ENCODE measurements at regions not wholly inside any gene's neighbourhood (a gene's known extent, or its start where the extent isn't known, plus 50 kb on each side); places are given as distances from the start of the nearest gene placed in this dataset.
A peak's percentile ranks its signal among the peaks of the same experiment; 100 is the strongest.

DNA sequence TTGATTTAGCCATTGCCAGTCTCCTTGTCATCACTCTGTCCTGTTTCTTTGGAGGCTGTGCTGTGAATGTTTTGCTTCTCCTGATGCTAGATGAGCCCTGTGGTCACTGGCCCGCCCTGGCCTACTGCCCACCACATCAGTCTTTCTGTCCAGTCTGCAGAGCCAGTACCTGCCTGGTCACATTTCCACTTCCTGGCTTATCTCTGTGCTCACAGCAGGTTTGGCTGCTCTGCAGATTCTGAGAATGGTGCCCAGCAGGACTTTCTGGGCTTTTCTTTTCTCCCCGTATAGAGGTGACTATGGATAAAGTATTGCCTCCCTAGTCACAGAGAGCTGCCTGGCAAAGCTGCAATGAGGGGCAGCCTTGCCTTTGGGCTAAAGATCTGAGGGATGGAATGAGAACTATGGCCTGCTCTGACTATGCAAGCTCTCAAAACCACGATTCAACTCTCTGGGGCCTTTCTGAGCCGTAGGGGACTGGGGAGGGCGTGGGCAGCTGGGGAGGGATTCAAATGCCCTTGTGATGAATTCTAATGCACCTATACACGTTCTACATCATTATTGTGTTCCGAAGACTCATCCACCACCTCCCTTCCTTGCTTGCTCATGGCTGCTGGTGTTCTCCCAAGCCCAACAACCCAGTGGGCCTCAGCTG lies 410.4 kb upstream of the NPVF start:
- no peak for DNase-seq

DNA sequence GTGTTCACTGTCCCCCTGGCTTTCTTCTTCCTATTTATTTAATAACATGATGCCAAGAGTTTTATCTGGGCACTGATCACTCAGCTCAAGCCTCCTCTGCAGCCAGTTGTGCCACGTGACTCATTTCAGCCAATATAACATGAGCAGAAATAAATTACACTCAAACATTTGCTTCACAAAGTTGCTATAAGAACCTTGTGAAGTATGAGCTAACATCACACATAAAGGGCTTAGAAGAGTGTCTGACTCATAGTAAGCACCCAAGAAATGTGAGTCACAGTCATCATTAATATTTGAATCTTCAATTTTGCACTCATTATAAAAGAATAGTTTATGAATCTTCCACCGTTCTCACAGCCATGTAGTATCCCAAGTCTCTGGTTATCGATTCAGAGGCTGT lies 414.6 kb upstream of the NPVF start:
- no peak for DNase-seq

DNA sequence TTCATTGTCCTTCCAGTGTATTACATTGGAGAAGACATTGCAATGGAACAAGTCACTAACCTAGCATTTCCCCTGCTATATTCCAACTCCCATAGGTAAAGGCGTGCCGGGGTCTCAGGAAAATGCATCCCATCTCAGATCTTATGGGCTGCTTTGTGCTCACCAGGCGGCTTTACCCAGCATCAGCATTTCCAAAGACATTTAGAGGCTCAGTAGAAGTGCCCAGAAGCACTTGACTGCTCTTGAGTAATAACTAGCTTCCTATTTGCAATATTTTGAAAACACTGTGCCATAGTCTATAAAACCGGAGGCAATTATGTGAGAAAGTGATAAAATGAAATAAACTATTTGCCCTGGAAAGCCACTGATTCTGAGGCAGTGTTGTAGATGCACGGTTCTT lies 415.0 kb upstream of the NPVF start:
- peak; percentile 88 for DNase-seq

DNA sequence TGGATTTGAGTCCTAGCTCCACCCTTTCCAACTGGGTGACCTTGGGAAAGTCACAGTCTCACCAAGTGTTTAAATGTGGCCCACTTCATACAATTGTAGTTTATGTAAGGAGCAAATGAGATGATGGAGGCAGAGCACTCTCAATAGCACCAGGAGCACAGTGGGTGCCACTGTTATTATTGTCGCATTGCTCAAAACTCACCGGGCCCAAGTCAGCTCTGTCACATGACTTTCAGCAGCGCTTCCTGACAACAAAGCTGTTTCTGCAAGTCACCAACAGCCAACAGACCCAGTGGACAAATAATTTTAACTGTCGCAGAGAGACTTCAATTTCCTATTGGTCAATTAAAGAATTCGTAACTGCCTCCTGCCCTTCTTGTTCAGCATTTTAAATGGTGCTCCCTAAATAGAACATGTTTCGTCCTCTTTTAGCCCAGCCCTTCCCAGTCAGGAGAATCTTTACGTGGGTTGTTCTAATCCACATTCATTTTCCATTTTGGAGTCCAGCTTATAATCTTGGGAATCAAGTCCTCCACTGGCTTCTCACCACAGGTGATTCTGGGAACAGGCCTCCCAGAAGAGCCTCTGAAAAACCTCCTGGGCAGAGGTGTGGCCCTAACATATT lies 415.6 kb upstream of the NPVF start:
- DNase-seq = peak; percentile 97

DNA sequence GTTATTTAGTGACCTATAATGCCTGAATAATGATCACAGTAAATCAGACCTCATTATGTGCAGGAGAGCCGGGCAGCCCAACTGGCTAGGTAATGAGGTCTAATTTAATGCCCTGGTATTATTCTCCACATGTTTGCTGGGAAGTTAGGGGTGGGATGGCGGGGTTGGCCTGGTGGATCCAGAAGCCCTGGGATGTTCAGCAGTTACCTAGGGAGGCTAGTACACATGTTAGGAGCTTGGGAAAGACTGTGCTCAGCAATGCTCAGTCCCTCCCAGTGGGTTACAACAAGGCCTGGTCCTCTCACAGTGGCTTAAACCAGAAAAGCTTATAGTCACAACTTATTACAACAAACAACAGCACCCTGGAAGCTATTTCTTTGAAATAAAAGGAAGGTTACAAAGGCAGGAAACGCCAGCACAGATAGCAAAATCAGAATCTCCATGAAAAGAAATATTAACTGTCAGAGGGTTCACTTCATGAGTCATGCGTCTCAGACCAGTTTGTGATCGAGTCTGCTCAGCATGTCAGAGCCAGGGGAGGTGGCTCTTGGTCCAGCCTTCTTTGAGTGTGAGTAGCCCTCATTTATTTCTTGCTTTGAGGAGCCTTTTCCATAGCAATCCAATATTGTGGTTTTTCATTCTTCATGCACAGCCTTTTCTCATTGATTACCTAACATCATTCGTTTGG lies 418.6 kb upstream of the NPVF start:
- no peak for DNase-seq

DNA sequence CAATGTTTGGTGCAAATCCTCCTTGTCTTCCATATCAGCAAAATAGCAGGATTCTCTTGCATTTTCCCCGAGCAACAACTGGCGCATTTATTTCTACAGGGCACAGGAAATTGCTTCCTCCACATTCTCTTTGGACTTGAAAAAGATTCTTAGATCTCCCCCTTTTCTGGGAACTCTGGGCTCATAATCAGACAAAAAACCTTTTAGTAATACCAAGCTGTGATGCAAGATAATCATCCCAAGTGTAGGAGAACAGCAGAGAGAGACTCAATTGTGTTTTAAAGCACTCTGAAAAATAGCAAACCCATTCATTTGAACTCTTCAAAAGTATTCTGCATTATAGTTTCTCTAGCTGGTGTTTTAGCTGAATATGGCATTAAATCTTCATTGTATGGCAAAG lies 419.6 kb upstream of the NPVF start:
- no peak for DNase-seq

DNA sequence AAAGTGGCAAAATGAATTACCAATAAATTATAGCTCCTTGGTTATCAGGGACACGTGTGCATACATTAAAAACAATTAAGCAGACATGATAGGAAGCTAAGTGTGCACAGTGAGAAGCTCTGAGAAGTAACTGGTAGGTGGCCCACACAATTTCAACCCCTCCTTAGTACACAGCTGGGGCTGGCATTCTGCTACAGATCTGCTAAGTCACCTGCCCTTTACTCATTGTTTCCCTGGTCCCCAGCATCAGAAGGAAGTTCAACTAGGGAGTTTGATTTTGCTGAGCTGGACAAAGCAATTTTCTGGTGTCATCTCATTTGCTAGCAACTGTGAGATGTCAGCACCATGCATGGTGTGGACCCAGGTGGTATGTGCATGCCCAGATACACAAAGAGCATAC lies 424.1 kb upstream of the NPVF start:
- peak; percentile 58 for DNase-seq

DNA sequence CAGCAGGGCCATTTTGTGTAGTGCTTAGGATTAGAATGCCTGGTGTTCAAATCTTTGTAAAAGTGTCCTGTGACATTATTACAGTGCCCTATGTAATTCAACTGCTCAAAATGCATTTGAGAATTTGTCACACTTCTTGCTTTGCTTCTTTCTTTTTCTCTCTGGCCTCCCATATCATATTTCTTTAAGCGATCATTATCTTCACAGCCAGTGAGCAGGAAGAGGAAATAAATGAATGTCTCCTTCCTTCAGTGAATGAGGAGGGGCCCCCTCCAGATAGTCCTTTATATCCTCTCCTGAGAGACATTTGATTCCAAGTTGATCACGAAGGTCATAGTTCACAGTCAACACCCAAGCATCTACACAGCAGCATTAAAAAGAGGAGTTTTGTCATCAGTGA lies 425.1 kb upstream of the NPVF start:
- peak; percentile 62 for DNase-seq

DNA sequence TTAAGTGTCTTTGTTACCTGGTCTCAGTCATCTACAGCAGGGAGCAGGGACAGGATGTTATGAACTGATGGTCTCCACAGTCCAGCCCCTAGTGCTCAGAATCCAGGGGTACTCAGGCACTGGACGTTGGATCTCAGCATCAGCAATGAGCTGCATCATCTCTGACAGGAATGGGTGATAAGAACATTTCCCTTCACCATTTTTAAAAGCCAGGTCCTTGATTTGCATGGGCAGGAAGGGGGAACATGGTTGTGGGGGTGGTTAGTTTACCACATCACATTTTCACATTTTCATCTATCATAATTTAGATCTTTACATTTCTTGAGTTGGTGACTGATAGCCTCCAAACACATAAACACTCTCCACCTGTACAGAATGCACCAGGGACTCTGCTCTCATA lies 427.8 kb upstream of the NPVF start:
- DNase-seq = no peak

DNA sequence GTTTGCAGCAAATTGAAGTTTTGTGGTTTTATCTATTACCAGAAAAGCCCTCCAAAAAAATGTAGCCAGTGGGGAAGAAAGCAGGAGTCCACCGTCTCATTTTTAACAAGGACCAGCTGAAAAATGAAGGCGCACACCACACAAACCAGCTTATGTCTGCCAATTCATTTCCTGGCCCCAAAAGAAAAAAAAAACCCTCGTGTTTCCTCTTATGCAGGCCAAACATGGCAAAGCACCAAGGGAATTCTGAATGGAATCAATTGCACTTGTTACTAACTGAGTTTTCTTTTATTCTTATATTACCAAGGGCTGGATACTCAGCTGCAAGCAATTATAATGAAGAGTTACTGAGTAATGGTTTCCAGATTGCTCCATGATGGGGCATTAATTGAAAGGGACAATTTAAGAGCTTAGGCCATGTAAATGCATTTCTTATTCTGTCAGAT lies 428.3 kb upstream of the NPVF start:
- peak; percentile 17 for DNase-seq

DNA sequence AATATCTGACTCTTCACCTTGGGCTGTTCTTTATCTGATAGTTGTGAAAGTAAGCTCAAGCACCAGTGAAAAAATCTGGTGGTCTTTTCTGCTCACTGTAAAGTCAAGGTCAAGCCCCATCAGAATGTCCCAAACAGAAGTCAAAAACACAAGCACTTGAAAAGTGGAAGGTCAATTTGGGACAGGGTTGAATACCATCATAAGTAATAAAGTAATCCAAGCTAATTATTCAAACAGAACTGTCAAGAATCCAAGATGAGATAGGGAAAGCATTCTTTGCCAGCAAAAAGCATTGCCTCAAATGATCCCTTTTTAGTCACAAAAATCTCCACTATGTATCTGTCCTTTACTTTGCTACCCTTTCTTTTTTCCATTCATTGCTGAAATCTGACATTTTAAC lies 430.1 kb upstream of the NPVF start:
- no peak for DNase-seq

DNA sequence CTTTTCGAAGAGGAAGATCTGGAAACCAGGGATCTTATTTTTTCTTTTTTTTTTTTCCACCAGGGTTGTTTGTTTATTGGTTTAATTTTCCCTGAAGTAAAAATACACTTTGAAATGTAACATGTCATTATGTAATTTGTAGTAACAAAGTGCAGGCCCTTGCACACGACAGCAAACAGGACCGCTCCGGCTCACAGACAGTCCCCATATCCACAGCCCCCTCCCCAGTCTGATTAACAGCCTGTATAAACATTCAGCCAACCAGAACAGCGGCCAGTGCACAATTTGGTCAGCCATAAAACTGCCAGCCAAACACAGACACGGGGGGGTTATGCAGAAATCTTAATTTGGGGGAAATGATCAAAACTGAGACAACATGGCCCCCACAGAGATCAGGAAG lies 431.6 kb upstream of the NPVF start:
- no peak for DNase-seq

DNA sequence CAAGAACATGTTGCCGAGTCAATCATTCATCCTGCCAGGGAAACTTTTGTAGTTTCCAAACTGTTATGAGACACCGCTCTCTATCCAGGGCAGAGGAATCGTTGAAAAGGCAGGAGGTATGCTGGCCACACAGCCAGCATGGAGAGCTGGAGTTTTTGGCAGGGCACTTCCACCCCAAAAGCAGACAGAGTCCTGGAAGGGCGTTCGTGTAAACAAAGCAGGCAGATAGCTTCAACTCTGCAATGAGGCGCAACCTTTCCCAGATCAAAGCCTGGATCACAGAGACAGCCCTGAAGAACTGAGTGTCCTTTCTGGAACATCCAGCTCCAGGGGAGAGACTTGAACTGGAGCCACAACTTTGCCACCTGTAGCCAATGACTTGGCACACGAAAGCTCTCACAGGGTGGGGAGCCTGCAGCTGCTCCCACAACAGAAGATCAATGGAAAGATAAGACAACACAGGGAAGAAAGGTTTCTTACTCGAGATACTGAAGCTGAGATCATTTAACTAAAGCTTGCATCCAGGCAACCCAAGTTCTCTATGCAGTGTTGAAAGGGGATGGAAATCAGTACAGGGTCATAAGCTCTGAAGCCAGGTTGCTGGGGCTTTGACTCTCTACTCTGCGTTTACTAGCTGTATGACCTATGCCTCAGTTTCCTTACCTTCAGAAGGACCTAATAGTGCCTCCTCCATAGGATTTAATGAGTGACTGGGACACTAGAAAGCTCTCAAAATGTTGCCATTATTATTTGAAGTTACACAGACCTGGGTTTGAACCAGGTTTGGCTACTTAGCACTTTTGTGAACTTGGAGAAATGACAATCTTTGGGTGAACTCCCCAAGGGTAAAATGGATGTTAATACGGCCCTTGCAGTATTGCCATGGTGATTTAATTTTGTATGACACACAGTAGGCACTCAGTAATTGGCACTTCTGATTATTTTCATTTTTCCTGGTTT lies 434.8 kb upstream of the NPVF start:
- no peak for DNase-seq

DNA sequence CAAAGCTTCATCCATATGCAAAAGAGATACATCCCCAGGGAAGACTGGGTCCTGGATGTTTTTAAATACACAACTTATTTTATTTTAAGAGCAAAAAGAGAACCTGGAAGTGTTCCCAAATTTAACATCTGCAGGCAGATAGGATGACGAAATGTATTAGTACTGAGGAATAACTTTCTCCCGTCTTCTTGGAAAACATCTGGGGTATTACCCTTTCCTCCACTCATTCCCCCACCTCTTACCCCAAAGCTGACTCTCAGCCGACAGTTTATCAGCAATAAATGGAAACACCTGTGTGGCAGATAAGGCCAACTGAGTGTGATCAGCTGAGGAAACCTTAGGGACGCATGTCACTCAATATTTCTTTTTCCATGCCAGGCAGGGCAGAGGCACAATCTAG lies 435.6 kb upstream of the NPVF start:
- peak; percentile 28 for DNase-seq

DNA sequence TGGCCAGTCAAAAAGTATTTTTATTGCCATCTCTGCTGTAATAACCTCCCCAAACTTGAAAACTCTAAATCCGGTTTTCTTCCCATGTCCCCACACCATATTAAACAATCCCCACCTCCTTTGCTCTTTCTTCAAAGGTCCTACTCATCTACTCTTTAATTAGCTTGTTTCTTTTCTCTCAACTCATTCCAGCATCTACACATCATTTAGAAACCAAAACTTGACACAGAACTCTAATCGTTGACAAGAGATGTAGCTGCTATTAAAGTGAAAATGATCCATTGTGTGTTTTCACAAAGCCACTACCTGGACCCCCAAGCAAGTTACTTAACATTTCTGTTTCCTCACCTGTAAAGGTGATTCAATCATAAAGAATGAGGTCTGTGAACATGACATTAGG lies 436.3 kb upstream of the NPVF start:
- DNase-seq = no peak

DNA sequence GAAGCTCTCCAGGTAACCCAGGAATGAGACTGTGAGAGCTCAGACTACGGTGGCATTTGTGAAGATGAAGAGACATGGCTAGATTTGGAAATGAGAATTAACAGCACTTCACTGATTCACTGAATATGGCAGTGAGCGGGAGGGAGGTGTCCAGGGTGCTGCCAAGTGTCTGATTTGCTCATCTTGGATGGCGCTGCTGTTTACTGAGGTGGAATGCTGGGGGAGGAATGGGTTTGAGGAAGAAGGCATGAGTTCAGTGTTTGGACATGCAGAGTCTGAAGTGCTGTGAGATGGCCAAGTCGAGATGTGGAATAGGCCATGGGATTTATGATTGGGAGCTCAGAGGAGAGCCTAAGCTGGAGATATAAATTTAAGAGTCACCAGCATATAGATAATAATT lies 437.1 kb upstream of the NPVF start:
- DNase-seq = no peak

DNA sequence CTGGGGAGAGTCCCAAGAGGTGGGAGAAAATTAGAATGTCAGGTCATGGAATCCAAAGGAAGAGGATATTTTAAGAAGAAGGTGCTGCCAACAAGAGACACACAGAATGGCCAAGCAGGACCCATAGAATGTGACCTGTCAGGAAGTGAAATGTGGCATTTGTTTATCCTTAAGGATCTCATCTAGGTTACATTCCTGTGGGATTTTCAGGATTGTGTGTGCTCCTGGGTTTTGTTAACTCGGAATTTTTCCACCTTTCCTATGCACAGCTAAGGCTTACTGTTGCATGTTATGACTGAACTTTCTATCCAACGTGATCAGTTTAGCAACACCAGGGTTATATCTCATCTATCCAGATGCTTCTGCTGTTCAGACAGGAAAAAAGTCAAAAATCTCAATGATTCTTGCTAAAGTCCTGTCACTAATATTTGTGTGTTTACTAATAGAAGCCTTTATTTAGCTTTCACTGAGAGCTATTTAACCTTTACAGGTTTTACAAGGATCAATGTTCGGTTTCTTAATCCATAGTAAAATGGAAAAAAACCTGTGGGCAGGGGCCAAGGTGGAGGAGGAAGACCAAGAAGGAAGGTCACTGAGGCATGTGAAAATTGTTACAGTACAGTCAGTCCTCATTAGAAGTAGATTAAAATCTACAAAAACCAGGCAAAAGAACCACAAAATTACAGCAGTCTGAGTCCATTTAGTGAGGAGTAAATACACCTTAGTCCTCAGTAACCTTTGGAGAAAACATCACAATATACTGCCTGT lies 437.8 kb upstream of the NPVF start:
- DNase-seq = no peak

DNA sequence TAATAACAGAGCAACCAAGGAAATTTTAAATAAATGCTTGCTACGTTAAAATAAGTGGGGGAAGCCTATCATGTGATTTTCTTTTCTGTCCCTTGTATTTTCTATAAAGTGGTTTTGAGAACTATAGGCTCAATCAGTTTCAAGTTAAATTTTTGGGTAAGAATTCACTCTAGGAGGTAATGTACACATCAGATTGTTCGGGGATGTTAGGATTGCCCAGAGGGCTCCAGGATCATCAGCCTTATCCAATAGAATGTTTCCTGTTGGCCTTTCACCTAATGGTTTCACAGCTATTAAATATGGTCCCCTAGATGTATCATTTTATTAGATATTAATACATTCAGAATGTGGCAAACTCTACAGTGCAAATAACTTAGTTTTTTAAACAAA lies 438.4 kb upstream of the NPVF start:
- DNase-seq = no peak

DNA sequence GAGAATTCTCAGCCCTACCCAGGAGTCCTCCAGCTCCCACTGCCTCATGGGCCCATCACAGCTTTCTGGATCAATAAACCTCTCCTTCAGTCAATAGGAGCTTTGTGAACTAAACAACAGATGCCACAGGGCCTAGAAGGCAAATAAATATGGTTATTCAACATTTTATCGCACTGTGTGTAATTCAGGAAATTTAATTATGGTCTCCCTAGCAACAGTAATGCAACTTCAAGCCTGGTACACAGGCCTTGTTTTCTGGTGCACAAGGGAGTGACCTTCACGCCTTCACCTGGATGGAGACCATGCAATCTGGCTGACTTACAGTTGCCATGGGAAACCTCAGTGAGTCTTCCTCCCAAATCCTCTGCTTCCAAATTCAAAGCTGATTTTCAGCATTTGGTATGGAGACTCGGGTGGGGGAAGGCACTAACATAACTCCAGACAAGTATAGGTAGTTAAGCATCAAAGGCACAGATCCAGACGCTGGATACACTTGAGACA lies 441.0 kb upstream of the NPVF start:
- DNase-seq = no peak

DNA sequence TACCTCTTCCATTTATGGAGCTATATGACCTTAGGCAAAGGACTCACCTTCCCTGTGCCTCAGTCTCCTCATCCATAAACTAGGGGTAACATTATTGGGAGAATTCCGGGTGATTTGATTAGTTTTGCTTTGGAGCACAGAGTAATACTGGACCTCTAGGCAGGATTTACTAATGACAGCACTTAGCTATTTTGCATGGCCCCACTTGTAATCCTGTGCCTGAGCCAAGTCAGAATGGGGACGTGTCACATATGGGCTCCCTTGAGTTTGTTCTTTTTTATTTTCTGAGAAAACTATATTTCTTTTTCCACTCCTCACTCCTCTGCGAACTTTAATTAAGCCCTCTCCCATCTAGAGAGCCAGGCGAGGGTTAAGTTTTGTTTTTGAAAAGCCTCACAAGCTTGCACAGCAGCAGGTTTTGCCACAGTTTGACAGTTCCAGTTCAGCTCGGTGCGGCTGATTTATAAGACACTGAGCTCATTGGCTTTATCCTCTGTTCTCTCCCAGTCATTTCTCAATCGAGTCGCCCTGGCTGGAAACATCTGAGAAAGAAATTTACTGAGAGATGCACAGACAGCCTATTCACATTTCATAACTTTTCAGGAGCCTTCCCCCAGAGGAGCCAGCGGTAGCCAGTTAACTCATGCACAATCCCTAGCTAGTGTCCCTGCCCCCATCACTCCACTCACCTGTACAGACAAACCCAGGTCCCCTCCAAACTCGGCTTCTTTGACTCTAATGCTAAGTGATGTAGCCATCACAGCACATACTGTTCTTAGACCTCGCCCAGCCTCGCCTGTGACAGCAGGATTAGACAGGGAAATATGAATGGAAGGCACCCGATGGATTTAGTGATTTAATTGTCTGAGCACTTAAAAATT lies 441.9 kb upstream of the NPVF start:
- no peak for DNase-seq

DNA sequence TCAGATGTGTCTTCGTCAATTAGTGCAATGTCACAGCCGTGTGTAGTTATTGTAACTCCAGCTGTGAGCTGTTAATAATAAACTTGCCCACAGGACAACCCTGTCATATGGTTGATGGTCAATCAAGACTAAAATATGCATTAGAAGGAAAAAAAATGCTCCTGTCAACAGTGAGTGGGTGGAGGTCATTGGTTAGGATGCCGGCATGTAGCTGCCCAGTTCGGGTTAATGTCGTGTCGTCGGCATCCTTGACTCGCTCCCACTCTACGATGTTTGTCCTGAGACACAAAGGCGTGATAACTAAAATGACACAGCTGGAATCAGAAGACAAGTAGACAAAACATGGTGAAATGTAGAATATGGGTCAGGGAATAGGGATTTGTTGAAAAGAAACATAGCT lies 442.8 kb upstream of the NPVF start:
- no peak for DNase-seq
